Vagina (tissue), 2 donors: ENCODE measurements at regions not wholly inside any gene's neighbourhood (a gene's known extent, or its start where the extent isn't known, plus 50 kb on each side); places are given as distances from the start of the nearest gene placed in this dataset.

ENCODE experiments used
- POLR2A ChIP-seq, 2 donors: fragments of 450-650 bp; IDR thresholded peaks; one replicate each; pipeline ENCODE4 v1.6.1; 2017; ENCODE audit warnings: antibody characterized with exemption in 2 of 2, mild to moderate bottlenecking in 2 of 2, moderate library complexity in 2 of 2
- POLR2AphosphoS5 ChIP-seq, 2 donors: sonication (generic); formaldehyde crosslinking; IDR thresholded peaks; one replicate each; pipeline ENCODE4 v1.9.0; 2017; ENCODE audit warnings: antibody characterized with exemption in 2 of 2, mild to moderate bottlenecking in 2 of 2, low read depth in 1 of 2; ENCODE audit not compliant: insufficient read depth in 1 of 2
- TF ChIP-seq, protein P1 (sequence below), 3 experiments: fragments of 450-650 bp in 2 of 3; fragments of 200-600 bp in 1 of 3; sonication (generic) in 1 of 3; IDR thresholded peaks; one replicate each; pipeline ENCODE4 v1.5.1; 2017 to 2019; ENCODE audit warnings: antibody characterized with exemption in 3 of 3, mild to moderate bottlenecking in 2 of 3, moderate library complexity in 2 of 3

DNA sequence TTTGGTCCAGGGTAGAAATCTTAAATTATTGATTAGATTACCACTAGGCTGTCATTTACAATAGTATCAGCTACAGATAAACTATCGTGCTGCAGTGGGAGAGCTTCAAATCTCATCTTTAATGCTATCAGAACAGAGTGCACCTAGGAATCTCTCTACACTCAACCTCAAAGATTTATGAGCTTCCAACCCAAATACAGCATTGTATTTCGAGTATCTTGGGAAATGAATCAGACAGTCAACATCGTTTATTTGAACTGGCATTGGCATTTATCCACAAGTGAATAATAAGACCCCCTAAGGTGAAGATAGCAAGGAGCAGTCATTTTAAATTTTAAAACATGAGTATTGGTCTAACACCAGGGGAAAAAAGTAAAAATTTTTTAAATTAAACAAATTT lies 1203.2 kb downstream of the CDH12 start:
- TF ChIP-seq, protein P1, sequence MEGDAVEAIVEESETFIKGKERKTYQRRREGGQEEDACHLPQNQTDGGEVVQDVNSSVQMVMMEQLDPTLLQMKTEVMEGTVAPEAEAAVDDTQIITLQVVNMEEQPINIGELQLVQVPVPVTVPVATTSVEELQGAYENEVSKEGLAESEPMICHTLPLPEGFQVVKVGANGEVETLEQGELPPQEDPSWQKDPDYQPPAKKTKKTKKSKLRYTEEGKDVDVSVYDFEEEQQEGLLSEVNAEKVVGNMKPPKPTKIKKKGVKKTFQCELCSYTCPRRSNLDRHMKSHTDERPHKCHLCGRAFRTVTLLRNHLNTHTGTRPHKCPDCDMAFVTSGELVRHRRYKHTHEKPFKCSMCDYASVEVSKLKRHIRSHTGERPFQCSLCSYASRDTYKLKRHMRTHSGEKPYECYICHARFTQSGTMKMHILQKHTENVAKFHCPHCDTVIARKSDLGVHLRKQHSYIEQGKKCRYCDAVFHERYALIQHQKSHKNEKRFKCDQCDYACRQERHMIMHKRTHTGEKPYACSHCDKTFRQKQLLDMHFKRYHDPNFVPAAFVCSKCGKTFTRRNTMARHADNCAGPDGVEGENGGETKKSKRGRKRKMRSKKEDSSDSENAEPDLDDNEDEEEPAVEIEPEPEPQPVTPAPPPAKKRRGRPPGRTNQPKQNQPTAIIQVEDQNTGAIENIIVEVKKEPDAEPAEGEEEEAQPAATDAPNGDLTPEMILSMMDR (IDR thresholded peaks at IDR 0.05): no peak
- TF ChIP-seq POLR2A (IDR thresholded peaks at IDR 0.05) (no peak), POLR2AphosphoS5 (IDR thresholded peaks at IDR 0.05; ENCODE audit: insufficient read depth in 1 of 2, low read depth in 1 of 2) (no peak)
